ENCODE measurements at regions not wholly inside any gene's neighbourhood (a gene's known extent, or its start where the extent isn't known, plus 50 kb on each side); places are given as distances from the start of the nearest gene placed in this dataset.

- TF ChIP-seq CTCF (conservative IDR thresholded peaks at IDR 0.05; ENCODE audit: low read depth, low read length) (no peak), EZH2 (IDR thresholded peaks at IDR 0.05; ENCODE audit: low read length, unreplicated experiment) (no peak)
These were observed 130.7 kb upstream of the NTRK2 start for GRCh38 chr9:84538879-84539278.
